SW480 (cell line): ENCODE measurements at regions not wholly inside any gene's neighbourhood (a gene's known extent, or its start where the extent isn't known, plus 50 kb on each side); places are given as distances from the start of the nearest gene placed in this dataset.

Experiments used
- DNase-seq: peaks from one replicate; pipeline ENCODE4 v3.0.0-alpha.2; 2016; ENCODE audit warnings: low spot score

- DNase-seq, result no peak
Observed at GRCh38 chr1:59124166-59124565, 172.7 kb upstream of the FGGY start.

- DNase-seq, result no peak
Observed at GRCh38 chr1:59125154-59125553, 171.7 kb upstream of the FGGY start.

GRCh38 chr1:59125676-59126320 lies 171.1 kb upstream of the FGGY start:
- no peak for DNase-seq

GRCh38 chr1:59126366-59126765 lies 170.5 kb upstream of the FGGY start:
- DNase-seq, result no peak

- DNase-seq, result no peak
Observed at GRCh38 chr1:59128239-59128736, 168.6 kb upstream of the FGGY start.

DNA sequence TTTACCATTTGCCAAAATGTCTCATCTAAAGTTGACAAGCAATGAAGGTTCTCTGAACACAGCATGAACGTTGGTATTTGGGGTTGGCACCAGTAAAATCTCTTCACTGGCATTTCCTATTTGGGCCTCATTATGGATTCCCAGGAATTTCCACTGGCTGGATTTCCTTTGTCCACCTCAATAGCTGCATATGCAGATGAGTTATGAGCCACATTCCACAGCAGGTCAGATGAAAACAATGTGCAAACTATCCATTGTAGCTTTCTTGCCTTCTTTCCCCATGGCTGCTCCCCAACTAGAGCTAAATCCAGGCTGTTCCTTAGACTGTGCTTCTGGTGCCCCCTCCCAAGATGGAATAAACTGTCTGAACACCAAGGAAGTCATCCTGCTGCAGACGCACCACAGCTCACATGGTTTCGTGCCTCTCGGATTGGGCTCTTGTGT lies 168.1 kb upstream of the FGGY start:
- DNase-seq, result no peak

DNA sequence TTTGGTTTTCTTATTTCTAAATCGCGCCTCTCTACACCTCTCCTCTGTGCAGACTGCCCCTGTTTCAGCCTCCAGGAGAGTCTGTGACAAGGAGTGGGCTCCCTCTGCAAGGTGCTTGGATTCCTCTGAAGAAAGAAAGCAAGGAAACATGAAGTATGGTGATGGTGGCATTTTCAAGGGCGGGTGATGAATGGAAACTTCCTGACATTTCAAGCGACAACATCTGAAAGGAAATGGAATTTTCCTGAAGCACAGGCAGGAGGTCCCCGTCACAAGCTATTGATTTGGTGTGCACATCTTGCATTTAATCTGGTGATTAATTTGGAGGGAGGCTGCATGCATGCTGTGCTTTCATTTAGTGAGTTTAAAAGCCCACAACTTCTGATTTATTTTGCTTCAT lies 164.6 kb upstream of the FGGY start:
- no peak for DNase-seq

DNA sequence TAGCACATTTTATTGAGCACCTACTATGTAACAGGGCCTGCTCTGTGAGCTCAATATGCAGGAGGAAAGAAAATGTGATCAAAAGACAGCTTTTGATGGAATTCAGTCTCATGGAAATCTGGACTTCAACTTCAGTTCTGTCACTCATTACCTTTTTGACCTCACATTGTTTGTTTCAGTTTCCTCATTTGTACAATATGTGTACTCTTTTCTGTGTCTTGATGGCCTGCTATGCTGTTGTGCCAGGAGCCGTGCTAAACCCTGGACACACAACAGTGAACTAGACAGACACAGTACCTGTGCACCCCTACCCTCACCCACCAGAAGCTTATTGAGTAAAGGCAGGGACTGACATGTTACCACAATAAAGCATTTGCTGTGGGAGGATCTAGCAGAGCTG lies 162.9 kb upstream of the FGGY start:
- no peak for DNase-seq

GRCh38 chr1:59135761-59136255 lies 161.1 kb upstream of the FGGY start:
- DNase-seq, result no peak

- DNase-seq, result no peak
Observed at GRCh38 chr1:59136541-59137275, 160.2 kb upstream of the FGGY start.

DNA sequence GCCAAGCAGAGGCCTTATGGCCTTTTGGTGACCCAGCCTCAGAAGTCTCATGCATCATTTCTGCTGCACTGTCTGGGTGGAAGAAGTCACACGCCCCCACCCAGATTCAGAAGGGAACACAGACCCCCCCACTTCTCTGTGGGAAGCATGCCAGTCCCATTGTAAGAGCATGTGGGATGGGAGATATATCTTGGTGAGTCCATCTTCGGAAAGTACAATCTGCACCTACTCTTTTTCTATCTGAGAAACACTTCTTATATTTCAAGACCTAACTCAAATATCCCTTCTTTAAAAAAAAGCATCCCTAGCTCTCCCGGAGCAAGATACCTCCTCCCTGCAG lies 159.6 kb upstream of the FGGY start:
- no peak for DNase-seq

- DNase-seq, result no peak
Observed at GRCh38 chr1:59137968-59138367, 158.9 kb upstream of the FGGY start.

DNA sequence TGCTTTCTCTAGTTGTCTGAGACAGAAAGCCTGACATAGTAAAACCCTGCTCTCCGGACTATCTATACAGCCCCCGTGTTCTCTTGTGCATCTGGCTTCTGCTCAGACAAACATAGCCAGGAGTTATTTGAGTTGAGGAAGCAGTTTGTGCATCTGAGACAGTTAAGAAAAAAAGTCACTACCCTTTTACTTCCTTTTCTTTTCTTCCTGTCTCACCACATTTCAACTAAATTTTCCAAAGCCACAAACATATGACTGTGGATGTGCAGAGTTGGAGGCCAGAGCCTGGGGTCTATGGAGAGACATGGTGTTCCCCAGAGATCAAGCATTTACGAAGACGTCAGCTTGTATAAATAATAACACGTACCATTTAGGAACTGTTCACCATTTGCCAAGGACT lies 158.5 kb upstream of the FGGY start:
- DNase-seq, result no peak

DNA sequence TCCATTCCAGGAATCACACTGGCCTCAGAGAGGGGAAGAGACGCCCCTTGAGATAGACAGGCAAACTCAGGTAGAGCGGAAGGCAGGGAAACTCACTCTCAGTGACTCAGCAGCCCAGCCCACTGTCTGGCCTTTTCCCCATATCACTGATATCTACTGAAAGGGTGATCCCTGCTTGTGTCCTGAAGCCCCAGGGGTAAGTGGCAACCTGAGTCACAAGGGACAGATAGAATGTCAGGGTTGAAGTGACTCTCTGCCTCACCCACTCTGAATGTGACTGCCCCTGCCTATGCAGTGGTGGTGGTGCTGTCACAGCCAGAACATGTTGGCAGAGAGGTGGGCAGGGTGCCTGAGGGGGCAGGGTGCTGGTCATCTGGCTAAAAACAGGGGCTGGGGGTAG lies 157.5 kb upstream of the FGGY start:
- peak; percentile 9 for DNase-seq

GRCh38 chr1:59141267-59141863 lies 155.5 kb upstream of the FGGY start:
- no peak for DNase-seq

GRCh38 chr1:59142311-59143132 lies 154.4 kb upstream of the FGGY start:
- no peak for DNase-seq

DNA sequence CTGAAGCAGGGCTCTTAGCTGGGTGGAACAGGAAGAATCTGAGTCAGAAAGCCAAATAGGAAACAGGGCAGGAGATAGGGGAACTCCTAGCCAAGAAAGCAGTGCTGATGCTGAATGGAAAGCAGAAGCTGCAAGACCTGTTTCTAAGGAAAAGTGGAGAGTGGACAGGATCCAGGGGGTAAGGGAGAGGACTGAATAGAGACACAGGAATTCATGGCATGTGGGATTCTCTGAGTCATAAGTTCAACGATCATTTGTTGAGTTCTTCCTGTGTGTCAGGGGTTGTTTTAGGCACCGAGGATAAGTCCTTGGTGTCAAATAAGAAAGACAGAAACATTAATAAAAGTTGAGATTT lies 153.8 kb upstream of the FGGY start:
- peak; percentile 38 for DNase-seq

- DNase-seq, result no peak
Observed at GRCh38 chr1:59143811-59144210, 153.1 kb upstream of the FGGY start.

- DNase-seq, result no peak
Observed at GRCh38 chr1:59144959-59145358, 151.9 kb upstream of the FGGY start.

- DNase-seq, result no peak
Observed at GRCh38 chr1:59146056-59146455, 150.8 kb upstream of the FGGY start.

DNA sequence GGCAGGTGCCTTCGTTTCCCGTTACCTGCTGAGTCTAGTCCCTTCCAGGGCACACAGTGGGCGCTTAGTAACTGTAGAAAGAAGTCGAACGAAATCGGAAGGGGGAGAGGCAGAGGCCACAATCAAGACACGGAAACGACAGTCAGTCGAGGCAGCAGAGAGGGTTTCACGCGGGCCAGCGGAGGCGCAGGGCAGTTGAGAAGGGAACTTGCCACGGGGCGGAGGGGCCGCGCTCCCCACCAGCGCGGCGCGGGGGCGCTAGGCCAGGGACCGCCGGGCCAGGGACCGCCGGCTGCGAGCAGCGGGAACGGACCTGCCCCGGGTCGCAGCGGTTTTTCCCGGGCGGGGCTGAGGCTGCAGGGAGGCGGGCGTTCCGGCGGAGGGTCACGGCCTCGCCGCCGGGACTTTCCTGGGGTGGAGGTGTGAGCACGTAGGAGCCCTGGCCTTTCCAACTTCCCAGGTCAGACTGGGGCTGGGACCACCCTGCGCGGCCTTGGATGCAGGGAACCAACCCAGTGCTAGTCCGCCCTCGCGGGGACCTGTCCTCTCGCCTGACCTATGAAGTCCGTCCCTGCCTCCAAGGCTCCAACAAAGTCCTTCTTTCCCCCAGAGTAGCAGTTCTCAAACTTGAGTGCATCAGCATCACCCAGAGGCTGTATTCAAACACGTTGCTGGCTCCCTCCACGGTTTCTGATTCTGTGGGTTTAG lies 150.1 kb upstream of the FGGY start:
- peak; percentile 13 for DNase-seq

DNA sequence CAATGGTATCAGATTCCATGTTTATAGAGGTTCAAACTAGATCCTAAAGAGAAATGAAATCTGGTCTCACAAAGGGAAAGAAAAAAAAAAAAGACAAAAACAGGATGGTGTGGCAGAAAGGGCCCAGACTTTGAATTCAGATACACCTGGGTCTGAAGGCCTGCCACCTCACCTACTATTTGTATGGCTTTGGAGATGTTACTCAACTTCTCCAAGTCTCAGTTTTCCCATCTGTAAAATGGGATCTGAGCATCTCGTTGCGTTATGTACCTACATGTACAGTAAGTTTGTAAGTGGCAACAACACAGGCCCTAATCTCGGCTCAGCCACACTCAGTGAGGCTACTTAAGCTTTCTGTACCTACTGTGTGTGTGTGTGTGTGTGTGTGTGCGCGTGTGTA lies 147.5 kb upstream of the FGGY start:
- no peak for DNase-seq
